IPS-NIHi11 (cell line): ENCODE measurements at regions not wholly inside any gene's neighbourhood (a gene's known extent, or its start where the extent isn't known, plus 50 kb on each side); places are given as distances from the start of the nearest gene placed in this dataset.
"Not testable (repeated sequence)": the region's sequence is repeated elsewhere in the genome, so short reads cannot be mapped to it uniquely, and the experiment has no call there.

ENCODE experiments used
- DNase-seq: peaks from one replicate; pipeline ENCODE4 v3.0.0; 2012; ENCODE audit warnings: mixed read lengths, low spot score

GRCh38 chr10:128178302-128178958 lies 52.2 kb upstream of the MKI67 start:
- DNase-seq: peak; percentile 75

GRCh38 chr10:128180843-128181242 lies 54.6 kb upstream of the MKI67 start:
- DNase-seq: no peak

GRCh38 chr10:128185627-128186026 lies 59.4 kb upstream of the MKI67 start:
- DNase-seq: no peak

GRCh38 chr10:128186959-128187787 lies 61.0 kb upstream of the MKI67 start:
- DNase-seq: no peak

GRCh38 chr10:128187788-128188185 lies 61.6 kb upstream of the MKI67 start:
- DNase-seq: no peak

GRCh38 chr10:128189176-128189575 lies 63.0 kb upstream of the MKI67 start:
- no peak for DNase-seq

- DNase-seq: no peak
Measured at GRCh38 chr10:128191847-128192246, 65.6 kb upstream of the MKI67 start.

- not testable (repeated sequence) for DNase-seq
Measured at GRCh38 chr10:128201826-128202225, 75.6 kb upstream of the MKI67 start.

GRCh38 chr10:128203028-128203427 lies 76.8 kb upstream of the MKI67 start:
- DNase-seq: no peak

GRCh38 chr10:128205591-128205990 lies 79.4 kb upstream of the MKI67 start:
- not testable (repeated sequence) for DNase-seq

GRCh38 chr10:128206676-128207075 lies 80.5 kb upstream of the MKI67 start:
- no peak for DNase-seq

- no peak for DNase-seq
Measured at GRCh38 chr10:128209862-128210214, 83.6 kb upstream of the MKI67 start.

- peak; percentile 93 for DNase-seq
Measured at GRCh38 chr10:128210215-128211063, 84.2 kb upstream of the MKI67 start.

GRCh38 chr10:128211064-128211504 lies 84.9 kb upstream of the MKI67 start:
- peak; percentile 41 for DNase-seq

GRCh38 chr10:128211953-128212727 lies 85.9 kb upstream of the MKI67 start:
- DNase-seq: peak; percentile 98

- DNase-seq: no peak
Measured at GRCh38 chr10:128213156-128213555, 86.9 kb upstream of the MKI67 start.

GRCh38 chr10:128215733-128216132 lies 89.5 kb upstream of the MKI67 start:
- no peak for DNase-seq

GRCh38 chr10:128217136-128217535 lies 90.9 kb upstream of the MKI67 start:
- DNase-seq: no peak

GRCh38 chr10:128218161-128218560 lies 91.9 kb upstream of the MKI67 start:
- no peak for DNase-seq

GRCh38 chr10:128219295-128219694 lies 93.1 kb upstream of the MKI67 start:
- no peak for DNase-seq

- no peak for DNase-seq
Measured at GRCh38 chr10:128220021-128220420, 93.8 kb upstream of the MKI67 start.

GRCh38 chr10:128221117-128221516 lies 94.9 kb upstream of the MKI67 start:
- no peak for DNase-seq
